Heart right ventricle (tissue), 16 donors: ENCODE measurements at regions not wholly inside any gene's neighbourhood (a gene's known extent, or its start where the extent isn't known, plus 50 kb on each side); places are given as distances from the start of the nearest gene placed in this dataset.

Experiments
- ATAC-seq, 8 donors: fragments of 200-7000 bp; cut with Tn5 transposase; one replicate each; pipeline ENCODE4 v1.9.1; 2020; ENCODE audit warnings: mild to moderate bottlenecking in 8 of 8, moderate library complexity in 8 of 8, moderate number of reproducible peaks in 1 of 8
- DNase-seq, 2 donors: peaks; one replicate each; pipeline ENCODE4 v3.0.0-alpha.2; 2020
- H3K27ac ChIP-seq, 10 donors: fragments of 200-600 bp; sonication (generic) in 2 of 10; one replicate each; pipeline versions ENCODE4 v1.5.0 to v1.8.0; 2020 to 2022; ENCODE audit warnings: mild to moderate bottlenecking in 3 of 10
- H3K27me3 ChIP-seq, 7 donors: fragments of 200-600 bp; one replicate each; pipeline ENCODE4 v1.8.0; 2021 to 2022; ENCODE audit warnings: mild to moderate bottlenecking in 2 of 7
- H3K36me3 ChIP-seq, 9 donors: fragments of 200-600 bp; sonication (generic) in 1 of 9; one replicate each; pipeline versions ENCODE4 v1.5.0 to v1.8.0; 2020 to 2022; ENCODE audit warnings: mild to moderate bottlenecking in 2 of 9
- H3K4me1 ChIP-seq, 9 donors: fragments of 200-600 bp; sonication (generic) in 1 of 9; one replicate each; pipeline versions ENCODE4 v1.5.0 to v1.8.0; 2020 to 2022; ENCODE audit warnings: mild to moderate bottlenecking in 4 of 9
- H3K4me3 ChIP-seq, 10 donors: fragments of 200-600 bp; sonication (generic) in 2 of 10; one replicate each; pipeline versions ENCODE4 v1.5.0 to v1.8.0; 2020 to 2022; ENCODE audit warnings: mild to moderate bottlenecking in 7 of 10, moderate library complexity in 2 of 10
- H3K9me3 ChIP-seq, 11 donors: fragments of 200-600 bp in 10 of 11; sonication (generic) in 2 of 11; one replicate each; pipeline versions ENCODE4 v1.5.0 to v1.8.0; 2013 to 2022; ENCODE audit warnings: mild to moderate bottlenecking in 2 of 11, control low read depth in 1 of 11, moderate library complexity in 1 of 11
- WGBS, 2 donors: extraction: QIAGEN DNeasy Blood & Tissue Kit; methylation state at CpG; one replicate each; pipeline ENCODE4 v1.1.7; 2013; ENCODE audit warnings: inconsistent platforms in 1 of 2; 5-methylcytosine and 5-hydroxymethylcytosine counted together
- intact Hi-C, 10 donors: fragments of 100-400 bp; cut with DNase I; formaldehyde crosslinking; loops; one replicate each; pipeline versions ENCODE4 v1.11.1 to v1.14.2; 2022
- TF ChIP-seq, protein P1 (sequence below), 9 donors: fragments of 200-600 bp; sonication (generic) in 2 of 9; IDR thresholded peaks; one replicate each; pipeline versions ENCODE4 v1.5.0 to v1.8.0; 2021 to 2022; ENCODE audit warnings: antibody characterized with exemption in 9 of 9, mild to moderate bottlenecking in 5 of 9, moderate library complexity in 1 of 9
- donor health status: Arrhythmogenic right ventricular cardiomyopathy.
- donor health status: ischemic (EF 13 %, LVEDD 7.1; RV severe dilation, severe dysfunction).
- donor health status: healthy with polysubstance abuse.
- donor health status: DM: no; HTN: yes; CAD: no.
- donor health status: DM: no; HTN: no; CAD: no.
- donor health status: ischemic (EF 25% LVEDD 6.9; RV normal size, moderate dysfunction).
- donor health status: ischemic (EF 25% LVEDD 5.7; RV mildly dilated, moderate dysfunction).
- donor health status: healthy.
- donor health status: DM: yes; HTN: yes; CAD: no.
- donor health status: Ischemic cardiomyopathy.
- donor health status: ischemic (EF 35%, LVEDD 5.7; RV mildly dilated, moderate dysfunction).
- donor health status: nonischemic (EF 11% LVEDD 7.7; RV severe dilation, severe dysfunction).
- donor health status: DM: yes; HTN: yes; CAD: no.
- donor health status: PGD.
- donor health status: ischemic (EF 29% LVEDD 5.4; RV normal size, mild dysfunction).
- donor health status: nonischemic (EF 23%, LVEDD 6.1; RV moderate dilation, normal function).

DNA sequence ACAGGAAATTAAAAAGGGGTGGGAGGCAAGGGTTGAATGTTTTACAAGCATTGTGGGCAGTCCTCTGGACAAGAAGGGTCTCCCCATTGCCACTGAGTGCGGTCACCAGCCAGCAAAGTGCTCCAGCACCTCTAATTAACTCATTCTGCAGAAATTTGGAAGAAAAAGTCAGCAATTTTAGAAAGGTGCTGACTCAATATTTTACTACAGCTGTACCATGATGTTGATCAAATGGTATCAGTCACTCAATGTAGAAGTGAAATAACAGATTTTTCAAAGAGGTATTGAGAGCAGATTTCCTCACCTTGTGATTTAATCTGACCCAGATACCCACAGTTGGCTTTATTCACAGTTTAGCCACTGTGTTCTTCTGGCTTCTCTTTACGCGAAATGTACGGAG is 96.7 kb downstream of the PMP22 start:
- intact Hi-C loops = loop anchor here in 2 of 10 donors (10.0 kb wide), 2 partner anchors 234 to 864 kb away; partner anchors contain the start of gene HS3ST3B1 (in 1 of the 2)
- H3K4me3 ChIP-seq = no peak overlapping the region
- no peaks in the 10 kb centered on the region for H3K9me3 ChIP-seq
- WGBS, 2 donors = 73 to 74% methylated on average over 4 of the region's 4 CpGs
- ATAC-seq (no peak), DNase-seq (no peak)
- no peaks in the 10 kb centered on the region for H3K27me3 ChIP-seq
- TF ChIP-seq, protein P1, sequence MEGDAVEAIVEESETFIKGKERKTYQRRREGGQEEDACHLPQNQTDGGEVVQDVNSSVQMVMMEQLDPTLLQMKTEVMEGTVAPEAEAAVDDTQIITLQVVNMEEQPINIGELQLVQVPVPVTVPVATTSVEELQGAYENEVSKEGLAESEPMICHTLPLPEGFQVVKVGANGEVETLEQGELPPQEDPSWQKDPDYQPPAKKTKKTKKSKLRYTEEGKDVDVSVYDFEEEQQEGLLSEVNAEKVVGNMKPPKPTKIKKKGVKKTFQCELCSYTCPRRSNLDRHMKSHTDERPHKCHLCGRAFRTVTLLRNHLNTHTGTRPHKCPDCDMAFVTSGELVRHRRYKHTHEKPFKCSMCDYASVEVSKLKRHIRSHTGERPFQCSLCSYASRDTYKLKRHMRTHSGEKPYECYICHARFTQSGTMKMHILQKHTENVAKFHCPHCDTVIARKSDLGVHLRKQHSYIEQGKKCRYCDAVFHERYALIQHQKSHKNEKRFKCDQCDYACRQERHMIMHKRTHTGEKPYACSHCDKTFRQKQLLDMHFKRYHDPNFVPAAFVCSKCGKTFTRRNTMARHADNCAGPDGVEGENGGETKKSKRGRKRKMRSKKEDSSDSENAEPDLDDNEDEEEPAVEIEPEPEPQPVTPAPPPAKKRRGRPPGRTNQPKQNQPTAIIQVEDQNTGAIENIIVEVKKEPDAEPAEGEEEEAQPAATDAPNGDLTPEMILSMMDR (IDR thresholded peaks at IDR 0.05) = no peak
- no peak overlapping the region for H3K27ac ChIP-seq
- H3K36me3 ChIP-seq = no peaks in the 10 kb centered on the region
- peaks cover 0 to 3% (median 0%) of the 10 kb centered on the region in 9 donors for H3K4me1 ChIP-seq

DNA sequence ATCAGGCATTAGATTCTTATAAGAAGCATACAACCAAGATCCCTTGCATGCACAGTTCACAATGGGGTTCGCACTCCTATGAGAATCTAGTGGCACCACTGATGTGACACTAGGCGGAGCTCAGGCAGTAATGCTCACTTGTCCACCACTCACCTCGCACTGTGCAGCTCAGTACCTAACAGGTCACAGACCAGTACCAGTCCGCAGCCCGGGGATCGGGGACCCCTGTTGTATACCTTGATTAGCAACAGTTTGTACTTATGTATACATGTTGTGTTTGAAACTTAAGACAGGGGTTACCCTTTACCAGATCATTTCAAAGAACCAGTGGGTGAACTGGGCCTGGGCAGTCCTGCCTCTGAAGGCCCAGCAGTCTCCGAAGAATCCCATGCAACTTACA is 103.7 kb downstream of the PMP22 start:
- Histone ChIP-seq H3K36me3 (no peaks in the 10 kb centered on the region), H3K4me3 (no peak overlapping the region)

DNA sequence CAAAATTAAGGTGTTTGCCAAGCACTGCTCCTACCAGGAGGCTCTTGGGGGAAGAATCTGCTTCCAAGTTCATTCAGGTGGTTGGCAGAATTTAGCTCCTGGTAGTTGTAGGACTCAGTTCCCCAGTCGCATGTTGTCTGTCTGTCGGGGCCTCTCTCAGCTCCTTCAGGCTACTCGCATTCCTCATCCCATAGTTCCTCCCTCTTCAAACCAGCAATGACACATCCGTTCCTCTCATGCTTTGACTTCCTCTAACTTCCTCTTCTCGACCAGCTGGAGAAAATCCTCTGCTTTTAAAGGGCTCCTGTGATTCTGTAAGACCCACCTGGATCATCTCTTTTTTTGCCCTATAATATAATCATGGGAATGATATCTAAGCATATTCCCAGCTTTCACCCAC is 108.1 kb downstream of the PMP22 start:
- peaks cover 0 to 3% (median 0%) of the 10 kb centered on the region in 9 donors for H3K4me1 ChIP-seq
- H3K9me3 ChIP-seq = no peaks in the 10 kb centered on the region
- no peaks in the 10 kb centered on the region for H3K36me3 ChIP-seq
- no peak overlapping the region for H3K4me3 ChIP-seq
- TF ChIP-seq, protein P1 (IDR thresholded peaks at IDR 0.05) = no peak
- H3K27ac ChIP-seq = no peak overlapping the region
- ATAC-seq (peak in 1 of 8 donors; percentile 48), DNase-seq (no peak)
- WGBS, 2 donors = 32 to 51% methylated on average over 5 of the region's 5 CpGs
- intact Hi-C loops = loop anchor here in 8 of 10 donors (2.0 to 10.0 kb wide), 7 partner anchors 62 to 232 kb away; no protein-coding TSS in a partner anchor
- H3K27me3 ChIP-seq = no peaks in the 10 kb centered on the region

More for the DNA sequence above, 103.7 kb downstream of the PMP22 start:
- Histone ChIP-seq H3K27ac (no peak overlapping the region), H3K4me1 (no peaks in the 10 kb centered on the region), H3K27me3 (no peaks in the 10 kb centered on the region), H3K9me3 (no peaks in the 10 kb centered on the region)
- DNase-seq (no peak), ATAC-seq (no peak)
- TF ChIP-seq, protein P1 (IDR thresholded peaks at IDR 0.05) = no peak
- 81 to 98% methylated on average over 7 of the region's 7 CpGs for WGBS, 2 donors
- intact Hi-C loops = loop anchor here in 2 of 10 donors (10.0 kb wide), 2 partner anchors 227 to 857 kb away; partner anchors contain the start of gene HS3ST3B1 (in 1 of the 2)

DNA sequence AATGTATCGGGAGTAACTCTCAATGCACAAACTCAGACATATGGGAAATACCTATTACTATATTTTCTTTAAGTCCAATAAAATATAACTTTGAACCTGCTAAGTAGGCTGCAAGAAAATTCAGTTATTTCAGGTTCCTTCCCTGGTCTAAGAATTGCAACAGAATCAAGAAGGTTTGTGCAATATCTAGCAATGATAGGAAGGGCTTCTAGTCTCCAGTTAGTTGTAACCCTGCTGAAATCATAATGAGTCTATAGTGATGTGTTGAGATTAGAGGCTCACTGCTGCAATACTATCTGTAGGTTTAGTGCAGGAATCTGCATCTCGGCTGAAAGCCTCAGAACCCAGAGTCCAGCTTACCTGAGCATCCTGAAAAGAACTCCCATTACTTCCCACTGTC is 110.5 kb downstream of the PMP22 start:
- TF ChIP-seq, protein P1 (IDR thresholded peaks at IDR 0.05) = no peak
- no peak for DNase-seq
- 79 to 88% methylated on average over 2 of the region's 2 CpGs for WGBS, 2 donors
- Histone ChIP-seq H3K36me3 (no peaks in the 10 kb centered on the region), H3K9me3 (no peaks in the 10 kb centered on the region), H3K4me3 (no peak overlapping the region), H3K4me1 (peaks cover 0 to 3% (median 0%) of the 10 kb centered on the region in 9 donors), H3K27me3 (no peaks in the 10 kb centered on the region), H3K27ac (no peak overlapping the region)
- ATAC-seq = peak in 1 of 8 donors; percentile 15
- intact Hi-C loops = loop anchor here in 8 of 10 donors (5.0 to 10.0 kb wide), 6 partner anchors 60 to 230 kb away; no protein-coding TSS in a partner anchor
